GM18505 (cell line): ENCODE measurements at regions not wholly inside any gene's neighbourhood (a gene's known extent, or its start where the extent isn't known, plus 50 kb on each side); places are given as distances from the start of the nearest gene placed in this dataset.

Source experiments
- ATAC-seq: cut with Tn5 transposase; IDR thresholded peaks from one replicate; pipeline ENCODE4 v1.9.1; 2021; ENCODE audit not compliant: unreplicated experiment
- POLR2A ChIP-seq: IDR thresholded peaks from 4 replicates; pipeline ENCODE4 v1.6.1; 2011; ENCODE audit warnings: borderline replicate concordance; ENCODE audit not compliant: insufficient read depth, insufficient read length; ENCODE audit errors: extremely low read depth

DNA sequence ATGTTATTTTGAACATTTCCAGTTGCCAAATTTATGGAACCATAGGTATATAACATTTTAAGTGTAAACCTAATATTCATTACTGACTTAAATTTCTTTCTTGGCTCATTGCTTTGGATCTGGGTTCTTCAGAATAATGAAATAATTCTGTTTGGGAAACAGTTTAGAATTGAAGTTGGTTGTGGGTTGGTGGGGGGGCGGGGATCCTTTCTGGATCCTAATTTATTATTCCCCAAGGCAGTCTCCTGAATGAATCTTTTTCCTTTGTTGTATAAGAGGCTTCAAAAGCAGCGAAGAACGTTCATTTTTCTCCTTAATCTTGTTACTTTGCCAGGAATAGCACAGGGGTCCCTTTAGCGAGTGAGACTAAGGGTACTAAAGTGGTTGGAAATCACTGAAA, 325.5 kb downstream of the FOXG1 start:
- ATAC-seq = no peak
- no peak for TF ChIP-seq POLR2A

GRCh38 chr14:29097476-29097875, 330.9 kb downstream of the FOXG1 start:
- TF ChIP-seq POLR2A = no peak
- no peak for ATAC-seq

GRCh38 chr14:29098656-29099055, 332.1 kb downstream of the FOXG1 start:
- no peak for TF ChIP-seq POLR2A
- ATAC-seq = no peak

GRCh38 chr14:29102266-29102665, 335.7 kb downstream of the FOXG1 start:
- no peak for TF ChIP-seq POLR2A
- no peak for ATAC-seq

GRCh38 chr14:29102996-29103395, 336.4 kb downstream of the FOXG1 start:
- no peak for ATAC-seq
- no peak for TF ChIP-seq POLR2A

DNA sequence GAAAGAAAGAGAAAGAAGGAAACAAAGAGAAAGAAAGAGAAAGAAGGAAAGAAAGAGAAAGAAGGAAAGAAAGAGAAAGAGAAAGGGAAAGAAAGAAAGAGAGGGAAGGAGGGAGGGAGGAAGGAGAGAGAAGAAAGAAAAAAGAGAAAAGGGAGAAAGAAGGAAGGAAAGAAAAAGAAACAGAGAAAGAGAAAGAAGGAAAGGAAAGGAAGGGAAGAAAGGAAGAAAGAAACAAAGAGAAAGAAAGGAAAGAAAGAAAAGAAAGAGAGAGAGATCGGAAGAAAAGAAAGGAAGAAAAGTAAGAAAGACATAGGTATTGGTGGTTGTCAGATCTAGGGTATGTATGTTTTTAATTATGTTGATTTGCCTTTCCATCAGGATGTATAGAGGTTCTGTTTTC, 342.3 kb downstream of the FOXG1 start:
- ATAC-seq = no peak
- no peak for TF ChIP-seq POLR2A

DNA sequence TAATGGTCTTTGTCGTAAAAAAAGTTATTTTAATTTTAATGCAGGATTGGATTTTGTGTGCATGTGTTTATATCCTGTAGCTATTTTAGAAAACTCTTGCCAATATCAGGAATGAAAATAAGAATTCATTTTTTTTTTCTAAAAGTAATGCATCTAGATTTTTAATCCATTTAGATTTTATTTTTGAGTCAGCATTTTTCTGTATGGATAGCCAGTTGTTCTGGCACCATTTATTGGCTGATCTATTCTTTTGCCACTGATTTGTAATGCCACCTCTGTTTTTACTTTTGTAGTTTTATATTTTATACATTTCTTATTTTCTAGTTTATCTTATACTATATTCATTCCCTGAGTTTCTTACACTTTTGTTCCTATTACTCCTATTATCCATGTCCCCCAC, 343.0 kb downstream of the FOXG1 start:
- no peak for ATAC-seq
- no peak for TF ChIP-seq POLR2A

DNA sequence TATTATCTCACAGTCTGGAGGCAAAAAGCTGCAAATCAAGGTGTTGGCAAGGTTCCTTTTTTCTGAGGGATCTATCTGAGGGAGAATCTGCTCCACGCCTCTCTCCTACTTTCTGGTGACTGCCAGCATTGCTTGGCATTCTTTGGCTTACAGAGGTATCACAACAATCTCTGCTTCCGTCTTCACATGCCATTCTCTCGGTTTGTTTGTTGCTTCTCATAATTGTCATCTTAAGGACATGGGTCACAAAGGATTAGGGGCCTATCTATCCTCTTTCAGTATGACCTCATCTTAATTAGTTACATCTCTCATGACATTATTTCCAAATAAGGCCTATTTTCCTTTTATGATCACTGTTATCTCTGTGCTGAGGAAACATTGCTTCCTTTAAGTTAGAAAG, 345.0 kb downstream of the FOXG1 start:
- TF ChIP-seq POLR2A = no peak

DNA sequence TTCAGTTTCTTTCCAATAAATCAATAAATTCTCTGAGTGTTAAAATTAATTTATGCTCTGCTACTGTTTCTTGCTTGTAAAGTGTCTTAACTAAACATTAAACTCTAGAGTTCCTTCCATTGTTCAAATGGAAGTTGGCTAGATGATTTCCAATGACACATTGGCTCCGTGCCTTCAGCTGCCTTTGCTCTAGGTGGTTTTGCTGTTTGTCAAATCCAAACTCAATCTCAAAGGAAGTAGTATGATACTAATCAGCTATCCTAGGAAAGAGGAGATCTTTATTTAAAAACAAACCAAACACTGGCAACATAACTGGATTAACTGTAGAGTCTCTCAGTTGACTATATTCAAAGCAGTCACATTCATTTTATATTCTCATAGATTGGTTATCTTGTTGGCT, 356.4 kb downstream of the FOXG1 start:
- no peak for ATAC-seq
- no peak for TF ChIP-seq POLR2A

More for the DNA sequence above, 345.0 kb downstream of the FOXG1 start:
- no peak for ATAC-seq

- no peak for ATAC-seq
- TF ChIP-seq POLR2A = no peak
Measured at GRCh38 chr14:29126361-29126760, 359.8 kb downstream of the FOXG1 start.

- no peak for TF ChIP-seq POLR2A
- ATAC-seq = no peak
Measured at GRCh38 chr14:29126865-29127264, 360.3 kb downstream of the FOXG1 start.

GRCh38 chr14:29140016-29140415, 373.4 kb downstream of the FOXG1 start:
- TF ChIP-seq POLR2A = no peak
- no peak for ATAC-seq

DNA sequence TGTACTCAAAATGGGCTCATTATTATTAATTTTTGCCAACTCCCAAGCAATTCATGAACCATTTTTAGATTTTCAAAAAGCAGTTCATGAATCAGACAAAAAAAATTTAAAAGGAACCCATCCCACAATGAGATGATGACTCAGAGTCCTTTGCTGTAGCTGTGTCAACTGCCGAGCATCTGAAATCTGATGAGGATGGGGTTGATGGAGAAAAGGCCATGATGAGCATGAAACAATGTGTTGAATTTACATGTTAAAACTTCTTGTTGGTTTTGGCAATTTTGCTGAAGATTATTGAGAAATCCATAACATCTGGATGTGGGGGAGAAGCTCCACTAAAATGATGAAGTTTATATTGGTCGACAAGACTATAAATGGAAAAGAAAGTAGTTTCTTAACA, 378.0 kb downstream of the FOXG1 start:
- no peak for TF ChIP-seq POLR2A
- no peak for ATAC-seq

- TF ChIP-seq POLR2A = no peak
- ATAC-seq = no peak
Measured at GRCh38 chr14:29148221-29148620, 381.6 kb downstream of the FOXG1 start.

DNA sequence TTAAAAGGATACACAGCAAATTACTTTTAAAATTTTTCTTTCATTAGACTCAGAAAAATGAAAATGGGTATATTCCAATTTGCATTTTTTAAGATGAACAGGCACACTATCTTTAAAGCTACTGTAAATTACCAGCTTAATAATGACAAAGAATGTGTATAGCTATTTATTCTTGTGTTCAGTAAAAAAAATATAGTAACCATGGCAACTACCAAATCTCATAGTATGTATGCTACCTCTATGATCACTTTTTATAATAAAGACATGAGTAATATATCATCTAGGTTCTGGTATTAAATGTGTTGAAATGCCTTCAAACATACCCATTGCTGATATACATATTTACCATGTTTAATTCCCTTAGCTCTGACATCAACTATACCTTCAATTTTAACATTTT, 383.2 kb downstream of the FOXG1 start:
- TF ChIP-seq POLR2A = no peak
- ATAC-seq = no peak

- ATAC-seq = no peak
- no peak for TF ChIP-seq POLR2A
Measured at GRCh38 chr14:29150659-29151058, 384.1 kb downstream of the FOXG1 start.

GRCh38 chr14:29156096-29156495, 389.5 kb downstream of the FOXG1 start:
- TF ChIP-seq POLR2A = no peak
- ATAC-seq = no peak

DNA sequence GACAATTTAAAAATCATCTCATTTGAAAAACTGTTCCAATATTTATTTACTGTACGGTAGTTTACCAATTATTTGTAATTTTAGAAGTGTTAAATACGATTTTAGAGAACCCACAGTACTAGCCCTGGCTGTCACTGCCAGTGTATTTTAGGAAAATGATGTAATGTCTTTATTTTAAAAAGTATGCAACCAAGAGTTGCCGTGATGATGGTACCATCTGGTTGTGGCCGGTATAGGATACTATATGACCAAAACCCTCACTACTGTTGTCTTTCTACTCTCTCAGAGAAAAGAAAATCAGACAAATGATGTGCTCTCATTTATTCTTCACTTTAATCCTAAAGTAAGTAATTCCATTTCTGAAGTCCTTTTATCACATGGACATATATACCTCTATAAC, 395.0 kb downstream of the FOXG1 start:
- no peak for TF ChIP-seq POLR2A
- no peak for ATAC-seq
